ENCODE measurements at regions not wholly inside any gene's neighbourhood (a gene's known extent, or its start where the extent isn't known, plus 50 kb on each side); places are given as distances from the start of the nearest gene placed in this dataset.

GRCh38 chr10:33754052-33754451 is 419.6 kb upstream of the NRP1 start:
- TF ChIP-seq CTCF (conservative IDR thresholded peaks at IDR 0.05 in 1 of 2, IDR thresholded peaks at IDR 0.05 in 1 of 2; ENCODE audit: low read depth in 1 of 2, low read length in 2 of 2): no peak
- no peak for TF ChIP-seq EZH2 (IDR thresholded peaks at IDR 0.05; ENCODE audit: low read length, missing control alignments)
